Nephron progenitor cell (in vitro differentiated cells): ENCODE measurements at regions not wholly inside any gene's neighbourhood (a gene's known extent, or its start where the extent isn't known, plus 50 kb on each side); places are given as distances from the start of the nearest gene placed in this dataset.

Source experiments
- DNase-seq: peaks from one replicate; pipeline ENCODE4 v3.0.0; 2021
- H3K27ac Mint-ChIP-seq: 2 replicates; pipeline ENCODE4 v1.8.0; 2021; ENCODE audit warnings: mild to moderate bottlenecking, moderate library complexity, mixed read lengths
- H3K27me3 Mint-ChIP-seq: 2 replicates; pipeline ENCODE4 v1.8.0; 2021; ENCODE audit warnings: mild to moderate bottlenecking, low read depth, mixed read lengths; ENCODE audit not compliant: poor library complexity
- H3K36me3 Mint-ChIP-seq: 2 replicates; pipeline ENCODE4 v1.8.0; 2021; ENCODE audit warnings: low read depth, mixed read lengths
- H3K4me1 Mint-ChIP-seq: 2 replicates; pipeline ENCODE4 v1.8.0; 2021; ENCODE audit warnings: mixed read lengths
- H3K4me3 Mint-ChIP-seq: 2 replicates; pipeline ENCODE4 v1.8.0; 2021; ENCODE audit warnings: mild to moderate bottlenecking, moderate library complexity, mixed read lengths
- H3K9me3 Mint-ChIP-seq: 2 replicates; pipeline ENCODE4 v1.8.0; 2021; ENCODE audit warnings: mild to moderate bottlenecking, moderate library complexity, mixed read lengths
- CTCF ChIP-seq: fragments of 200-600 bp; sonication (generic); IDR thresholded peaks from 2 replicates; pipeline ENCODE4 v1.5.0; 2021; ENCODE audit warnings: antibody characterized with exemption

DNA sequence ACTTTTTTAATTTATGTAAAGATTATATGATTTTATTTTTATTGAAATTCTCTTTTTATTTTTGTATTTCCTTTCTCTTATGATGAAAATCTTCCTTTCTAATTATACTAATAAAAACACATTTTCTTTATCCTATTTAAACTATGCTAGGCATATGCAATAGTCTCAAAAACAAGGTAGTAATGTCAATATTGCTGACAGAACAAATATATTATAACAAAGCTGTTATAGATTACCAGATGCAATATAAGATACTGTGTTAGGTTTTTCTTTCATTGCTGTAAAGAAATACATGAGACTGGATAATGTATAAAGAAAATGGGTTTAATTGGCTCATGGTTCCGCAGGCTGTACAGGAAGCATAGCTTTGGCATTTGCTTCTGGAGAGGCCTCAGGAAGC lies 631.2 kb upstream of the SOX11 start:
- Mint-ChIP-seq H3K27ac (no peak overlapping the region), H3K27me3 (peaks cover 3% of the 10 kb centered on the region), H3K4me3 (no peak overlapping the region), H3K36me3 (no peaks in the 10 kb centered on the region), H3K9me3 (no peaks in the 10 kb centered on the region), H3K4me1 (peaks cover 18% of the 10 kb centered on the region)
- TF ChIP-seq CTCF = no peak
- DNase-seq = no peak

GRCh38 chr2:5064687-5065086 lies 627.5 kb upstream of the SOX11 start:
- H3K9me3 Mint-ChIP-seq = no peaks in the 10 kb centered on the region
- DNase-seq = no peak
- no peak for TF ChIP-seq CTCF
- no peaks in the 10 kb centered on the region for H3K36me3 Mint-ChIP-seq
- no peak overlapping the region for H3K27ac Mint-ChIP-seq
- H3K4me3 Mint-ChIP-seq = no peak overlapping the region
- peaks cover 3% of the 10 kb centered on the region for H3K27me3 Mint-ChIP-seq
- H3K4me1 Mint-ChIP-seq = no peaks in the 10 kb centered on the region

- H3K4me3 Mint-ChIP-seq = no peak overlapping the region
- no peak for TF ChIP-seq CTCF
These were observed 624.4 kb upstream of the SOX11 start for GRCh38 chr2:5067816-5068215.

DNA sequence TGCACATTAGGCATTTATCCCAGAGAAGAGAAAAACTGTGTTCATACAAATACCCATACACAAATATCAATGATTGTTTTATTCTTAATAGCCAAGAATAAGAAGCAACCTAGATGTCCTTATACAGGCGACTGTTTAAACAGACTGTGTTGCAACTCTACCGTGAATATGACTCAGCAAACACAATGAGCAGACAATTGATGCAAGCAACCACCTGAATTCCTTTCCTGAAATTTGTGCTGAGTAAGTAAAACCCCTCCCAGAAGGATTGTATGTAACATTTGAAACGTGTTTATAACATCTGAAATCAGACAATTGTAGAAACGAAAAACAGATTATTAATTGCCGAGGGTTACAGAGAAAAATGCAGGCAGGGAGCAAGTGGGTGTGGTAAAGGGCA lies 621.9 kb upstream of the SOX11 start:
- Mint-ChIP-seq H3K27me3 (peaks cover 4% of the 10 kb centered on the region), H3K4me3 (no peak overlapping the region), H3K9me3 (no peaks in the 10 kb centered on the region), H3K4me1 (no peaks in the 10 kb centered on the region), H3K36me3 (no peaks in the 10 kb centered on the region), H3K27ac (no peak overlapping the region)
- TF ChIP-seq CTCF = no peak
- DNase-seq = no peak

More at GRCh38 chr2:5067816-5068215, 624.4 kb upstream of the SOX11 start:
- Mint-ChIP-seq H3K27ac (no peak overlapping the region), H3K9me3 (no peaks in the 10 kb centered on the region), H3K4me1 (no peaks in the 10 kb centered on the region), H3K36me3 (no peaks in the 10 kb centered on the region), H3K27me3 (peaks cover 4% of the 10 kb centered on the region)
- DNase-seq = no peak

DNA sequence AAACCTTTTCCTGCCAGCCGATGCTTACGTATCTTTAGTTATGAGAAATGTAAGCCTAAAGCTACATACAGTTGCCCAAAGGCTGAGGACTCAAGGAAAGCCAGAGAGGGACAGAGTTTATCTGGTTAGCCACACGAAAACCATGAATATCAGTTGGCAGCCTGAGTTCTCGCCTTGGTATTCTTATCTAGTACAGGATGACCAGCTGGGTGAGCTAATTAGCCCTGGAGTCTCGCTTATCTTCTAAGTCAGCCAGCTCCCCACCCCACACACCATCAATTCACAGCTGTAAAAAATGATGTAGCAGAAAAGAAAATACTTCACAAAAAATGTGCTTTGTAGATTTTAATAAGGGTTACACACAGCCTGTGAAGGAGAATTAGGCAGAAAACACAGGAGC lies 617.5 kb upstream of the SOX11 start:
- H3K27me3 Mint-ChIP-seq = peaks cover 4% of the 10 kb centered on the region
- no peak overlapping the region for H3K27ac Mint-ChIP-seq
- no peaks in the 10 kb centered on the region for H3K9me3 Mint-ChIP-seq
- no peaks in the 10 kb centered on the region for H3K36me3 Mint-ChIP-seq
- H3K4me1 Mint-ChIP-seq = peaks cover 9% of the 10 kb centered on the region
- no peak overlapping the region for H3K4me3 Mint-ChIP-seq
- no peak for DNase-seq
- TF ChIP-seq CTCF = no peak

DNA sequence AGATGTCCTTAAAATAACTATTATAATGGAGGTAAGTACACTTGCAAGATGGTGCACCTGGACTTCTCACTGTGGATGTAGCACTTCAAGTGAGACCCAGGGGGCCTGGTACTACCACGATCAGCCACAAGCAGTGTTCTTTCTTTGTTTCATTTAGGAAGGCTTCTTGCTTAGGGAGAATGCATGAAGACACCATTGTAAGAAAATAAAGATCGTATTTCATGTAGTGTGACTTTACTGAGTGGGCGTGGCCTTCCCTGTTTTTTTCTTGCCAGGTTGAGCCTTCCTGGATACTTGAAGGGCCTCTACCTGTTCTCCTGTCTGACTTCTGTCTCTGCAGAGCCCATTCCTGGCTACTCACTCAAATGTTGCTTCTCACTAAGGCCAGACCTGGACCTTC lies 615.6 kb upstream of the SOX11 start:
- no peak for DNase-seq
- Mint-ChIP-seq H3K4me3 (no peak overlapping the region), H3K27ac (no peak overlapping the region), H3K9me3 (no peaks in the 10 kb centered on the region), H3K27me3 (peaks cover 4% of the 10 kb centered on the region), H3K4me1 (peaks cover 9% of the 10 kb centered on the region), H3K36me3 (no peaks in the 10 kb centered on the region)
- TF ChIP-seq CTCF = no peak
